Osteocyte (in vitro differentiated cells): ENCODE measurements at regions not wholly inside any gene's neighbourhood (a gene's known extent, or its start where the extent isn't known, plus 50 kb on each side); places are given as distances from the start of the nearest gene placed in this dataset.

Experiments
- DNase-seq: peaks from one replicate; pipeline ENCODE4 v3.0.0; 2021; ENCODE audit warnings: mixed read lengths; ENCODE audit not compliant: unreplicated experiment; ENCODE audit errors: extremely low spot score
- H3K27ac Mint-ChIP-seq: one replicate; pipeline ENCODE4 v1.8.0; 2021; ENCODE audit warnings: mild to moderate bottlenecking, mixed read lengths; ENCODE audit not compliant: unreplicated experiment
- H3K27me3 Mint-ChIP-seq: one replicate; pipeline ENCODE4 v1.8.0; 2021; ENCODE audit warnings: mixed read lengths; ENCODE audit not compliant: unreplicated experiment
- H3K36me3 Mint-ChIP-seq: one replicate; pipeline ENCODE4 v1.8.0; 2021; ENCODE audit warnings: mixed read lengths; ENCODE audit not compliant: unreplicated experiment
- H3K4me1 Mint-ChIP-seq: one replicate; pipeline ENCODE4 v1.8.0; 2021; ENCODE audit warnings: mixed read lengths; ENCODE audit not compliant: unreplicated experiment
- H3K4me3 Mint-ChIP-seq: one replicate; pipeline ENCODE4 v1.8.0; 2021; ENCODE audit warnings: mild to moderate bottlenecking, moderate library complexity, mixed read lengths; ENCODE audit not compliant: unreplicated experiment
- H3K9me3 Mint-ChIP-seq: one replicate; pipeline ENCODE4 v1.8.0; 2021; ENCODE audit warnings: mixed read lengths; ENCODE audit not compliant: unreplicated experiment
- TF ChIP-seq, protein P1 (sequence below): fragments of 200-600 bp; sonication (generic); IDR thresholded peaks from 2 replicates; pipeline ENCODE4 v1.5.0; 2021; ENCODE audit warnings: antibody characterized with exemption, mild to moderate bottlenecking, moderate library complexity

DNA sequence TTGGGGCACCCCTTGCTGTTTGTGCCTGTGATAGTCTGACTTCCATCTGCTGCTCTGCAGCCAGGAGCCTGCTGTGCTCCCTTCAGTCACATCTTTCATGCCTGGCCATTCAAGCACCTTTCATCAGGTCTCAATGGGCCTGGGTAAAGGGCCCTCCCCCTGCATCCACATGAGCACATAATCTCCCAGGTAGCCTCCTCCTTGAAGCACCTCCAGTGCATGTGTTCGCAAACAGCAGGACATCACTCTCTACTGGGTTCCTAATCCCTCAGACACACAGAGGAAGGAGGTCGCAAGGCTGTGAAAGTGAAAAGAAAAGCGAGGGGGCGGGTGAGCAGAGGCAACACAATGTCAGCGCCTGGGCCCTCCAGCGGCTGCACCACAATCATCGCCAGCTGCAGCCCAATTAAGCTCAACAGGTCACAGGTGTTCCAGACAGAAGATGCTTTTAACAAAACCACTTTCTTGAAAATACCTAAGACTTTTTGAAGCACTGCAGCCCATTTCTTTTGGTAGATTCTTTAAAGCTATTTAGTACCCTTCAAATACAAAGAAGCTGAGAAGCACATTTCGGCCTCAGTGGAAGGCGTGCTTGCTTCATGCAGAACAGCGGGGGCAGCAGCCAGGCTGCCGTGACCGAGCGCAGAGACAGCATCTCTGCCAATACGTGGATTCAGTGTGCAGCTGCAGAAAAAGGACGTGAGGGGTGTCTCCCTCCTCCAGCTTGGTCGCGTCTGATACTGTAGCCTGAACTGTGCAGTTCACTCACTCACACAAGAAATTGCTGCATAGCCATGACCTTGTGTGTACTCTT is 92.2 kb upstream of the SPRY1 start:
- peaks cover 2% of the 10 kb centered on the region for H3K36me3 Mint-ChIP-seq
- H3K4me3 Mint-ChIP-seq = no peak overlapping the region
- H3K9me3 Mint-ChIP-seq = no peaks in the 10 kb centered on the region
- H3K4me1 Mint-ChIP-seq = peaks cover 20% of the 10 kb centered on the region
- no peak for DNase-seq
- H3K27ac Mint-ChIP-seq = no peak overlapping the region
- no peaks in the 10 kb centered on the region for H3K27me3 Mint-ChIP-seq
- TF ChIP-seq, protein P1, sequence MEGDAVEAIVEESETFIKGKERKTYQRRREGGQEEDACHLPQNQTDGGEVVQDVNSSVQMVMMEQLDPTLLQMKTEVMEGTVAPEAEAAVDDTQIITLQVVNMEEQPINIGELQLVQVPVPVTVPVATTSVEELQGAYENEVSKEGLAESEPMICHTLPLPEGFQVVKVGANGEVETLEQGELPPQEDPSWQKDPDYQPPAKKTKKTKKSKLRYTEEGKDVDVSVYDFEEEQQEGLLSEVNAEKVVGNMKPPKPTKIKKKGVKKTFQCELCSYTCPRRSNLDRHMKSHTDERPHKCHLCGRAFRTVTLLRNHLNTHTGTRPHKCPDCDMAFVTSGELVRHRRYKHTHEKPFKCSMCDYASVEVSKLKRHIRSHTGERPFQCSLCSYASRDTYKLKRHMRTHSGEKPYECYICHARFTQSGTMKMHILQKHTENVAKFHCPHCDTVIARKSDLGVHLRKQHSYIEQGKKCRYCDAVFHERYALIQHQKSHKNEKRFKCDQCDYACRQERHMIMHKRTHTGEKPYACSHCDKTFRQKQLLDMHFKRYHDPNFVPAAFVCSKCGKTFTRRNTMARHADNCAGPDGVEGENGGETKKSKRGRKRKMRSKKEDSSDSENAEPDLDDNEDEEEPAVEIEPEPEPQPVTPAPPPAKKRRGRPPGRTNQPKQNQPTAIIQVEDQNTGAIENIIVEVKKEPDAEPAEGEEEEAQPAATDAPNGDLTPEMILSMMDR = no peak

DNA sequence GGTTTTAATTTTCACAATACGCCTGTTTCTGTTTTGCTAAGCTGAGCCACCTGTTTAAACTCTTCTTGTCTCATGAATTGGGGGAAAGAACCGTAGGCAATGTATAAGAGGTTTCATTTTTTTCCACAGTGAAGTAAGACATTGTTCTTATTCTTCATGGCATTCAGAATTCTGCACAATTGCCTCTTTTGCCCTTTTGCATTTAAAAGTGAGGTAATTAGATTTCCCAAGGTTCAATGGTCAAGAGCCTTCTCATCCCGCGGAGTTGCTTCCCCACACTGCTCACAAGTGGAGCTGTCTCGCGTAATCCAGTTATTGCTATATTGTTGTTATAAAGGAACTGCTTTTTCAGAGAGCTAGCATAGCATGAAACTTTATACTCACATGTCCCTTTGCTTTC is 90.9 kb upstream of the SPRY1 start:
- no peaks in the 10 kb centered on the region for H3K27me3 Mint-ChIP-seq
- no peak overlapping the region for H3K4me3 Mint-ChIP-seq
- no peak overlapping the region for H3K27ac Mint-ChIP-seq
- no peaks in the 10 kb centered on the region for H3K9me3 Mint-ChIP-seq
- H3K4me1 Mint-ChIP-seq = peaks cover 11% of the 10 kb centered on the region
- TF ChIP-seq, protein P1 = no peak
- peaks cover 2% of the 10 kb centered on the region for H3K36me3 Mint-ChIP-seq
- no peak for DNase-seq

DNA sequence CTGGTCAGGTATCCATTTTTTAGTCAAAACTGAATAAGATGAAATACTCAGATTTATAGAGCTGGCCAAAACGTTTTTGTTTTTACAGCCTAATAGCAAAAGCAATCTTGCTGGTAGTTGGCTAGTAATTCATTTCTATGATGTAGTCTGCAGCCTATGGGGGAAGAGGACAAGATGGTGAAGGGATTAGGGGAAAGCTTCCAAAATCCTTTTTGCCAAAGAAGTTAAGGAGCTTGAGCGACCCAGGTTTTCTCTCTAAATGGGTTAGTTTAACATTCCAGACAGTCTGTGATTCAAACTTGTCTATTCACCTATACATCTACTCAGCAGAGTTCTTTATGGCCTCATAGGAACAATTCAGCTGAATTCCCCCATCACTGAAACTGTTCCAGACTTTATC is 89.8 kb upstream of the SPRY1 start:
- H3K9me3 Mint-ChIP-seq = no peaks in the 10 kb centered on the region
- no peak overlapping the region for H3K27ac Mint-ChIP-seq
- peaks cover 11% of the 10 kb centered on the region for H3K4me1 Mint-ChIP-seq
- no peak for DNase-seq
- peaks cover 2% of the 10 kb centered on the region for H3K36me3 Mint-ChIP-seq
- no peak overlapping the region for H3K4me3 Mint-ChIP-seq
- TF ChIP-seq, protein P1 = no peak
- no peaks in the 10 kb centered on the region for H3K27me3 Mint-ChIP-seq

DNA sequence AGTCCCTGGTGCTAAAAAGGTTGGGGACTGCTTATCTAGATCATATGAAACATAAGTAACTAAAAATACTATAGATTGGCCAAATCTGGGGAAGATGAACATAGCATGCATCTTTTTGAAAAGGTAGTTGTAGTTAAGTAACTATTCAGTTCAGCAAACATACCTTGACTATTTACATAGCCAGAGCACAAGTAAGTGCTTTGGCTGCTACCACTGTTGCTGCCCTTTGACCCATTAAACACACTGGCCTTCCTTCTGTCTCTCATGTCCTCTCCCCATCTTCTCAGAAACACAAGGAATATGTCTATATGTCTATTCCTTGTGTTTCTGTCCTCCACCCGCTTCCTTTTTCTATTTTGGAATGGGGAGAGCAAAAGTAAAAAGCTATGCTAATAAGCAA is 87.9 kb upstream of the SPRY1 start:
- Mint-ChIP-seq H3K4me1 (peaks cover 11% of the 10 kb centered on the region), H3K4me3 (no peak overlapping the region), H3K27ac (no peak overlapping the region), H3K36me3 (peaks cover 2% of the 10 kb centered on the region), H3K27me3 (no peaks in the 10 kb centered on the region), H3K9me3 (no peaks in the 10 kb centered on the region)
- no peak for DNase-seq
- TF ChIP-seq, protein P1 = no peak

DNA sequence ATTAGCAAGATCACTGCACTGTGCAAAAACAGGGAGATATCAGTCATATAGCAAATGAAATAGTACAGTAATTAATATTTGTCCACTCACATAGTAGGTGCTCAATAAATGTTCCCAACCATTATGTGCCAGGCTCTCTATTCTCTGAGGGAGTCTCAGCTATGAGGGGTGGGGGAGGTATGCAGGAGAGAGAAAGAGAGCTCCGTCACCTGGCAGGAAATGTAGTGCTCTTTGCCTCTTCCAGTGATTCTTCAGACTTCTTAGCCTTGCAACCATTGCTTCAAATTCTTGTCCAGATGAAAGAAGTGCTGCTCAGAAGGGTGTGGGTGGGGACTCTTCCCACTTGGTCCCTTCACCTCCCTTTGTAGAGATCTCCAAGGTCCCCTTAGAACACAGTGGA is 84.5 kb upstream of the SPRY1 start:
- H3K36me3 Mint-ChIP-seq = peaks cover 4% of the 10 kb centered on the region
- H3K27me3 Mint-ChIP-seq = no peaks in the 10 kb centered on the region
- H3K27ac Mint-ChIP-seq = no peak overlapping the region
- no peaks in the 10 kb centered on the region for H3K4me1 Mint-ChIP-seq
- H3K9me3 Mint-ChIP-seq = no peaks in the 10 kb centered on the region
- TF ChIP-seq, protein P1 = no peak
- DNase-seq = no peak
- no peak overlapping the region for H3K4me3 Mint-ChIP-seq
